Lower leg skin (tissue), 3 donors: ENCODE measurements at regions not wholly inside any gene's neighbourhood (a gene's known extent, or its start where the extent isn't known, plus 50 kb on each side); places are given as distances from the start of the nearest gene placed in this dataset.

ENCODE experiments used
- CTCF ChIP-seq, 3 donors: fragments of 450-650 bp; IDR thresholded peaks; one replicate each; pipeline ENCODE4 v1.5.1; 2016; ENCODE audit warnings: antibody characterized with exemption in 3 of 3, mild to moderate bottlenecking in 3 of 3, moderate library complexity in 2 of 3
- POLR2A ChIP-seq, 2 donors: fragments of 450-650 bp; IDR thresholded peaks; one replicate each; pipeline ENCODE4 v1.6.1; 2016 to 2017; ENCODE audit warnings: antibody characterized with exemption in 2 of 2, mild to moderate bottlenecking in 1 of 2, moderate library complexity in 1 of 2

DNA sequence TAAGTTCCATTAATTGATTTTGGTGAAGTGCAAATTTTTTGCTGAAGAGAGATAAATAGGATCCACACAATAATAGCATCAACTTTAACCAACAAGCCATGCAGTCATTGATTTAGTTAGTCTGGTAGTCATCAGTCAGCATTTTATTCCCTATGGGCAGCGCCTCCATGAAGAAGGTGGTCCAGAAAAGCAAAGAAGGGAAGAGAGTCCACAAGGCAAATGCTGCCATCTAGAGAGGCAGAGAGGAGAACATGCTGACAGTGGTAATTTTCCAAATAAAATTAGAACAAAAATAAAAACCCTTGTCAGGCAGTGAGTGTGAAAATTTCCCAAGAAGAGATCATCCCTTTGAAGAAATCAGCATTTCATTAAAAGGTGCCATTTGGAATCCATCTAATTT, 366.7 kb upstream of the FAM241A start:
- TF ChIP-seq POLR2A (IDR thresholded peaks at IDR 0.05) (no peak), CTCF (IDR thresholded peaks at IDR 0.05) (no peak)
